HEK293 (cell line): ENCODE measurements at regions not wholly inside any gene's neighbourhood (a gene's known extent, or its start where the extent isn't known, plus 50 kb on each side); places are given as distances from the start of the nearest gene placed in this dataset.

Experiments
- ZNF362 ChIP-seq: fragments of 450-650 bp; formaldehyde crosslinking; IDR thresholded peaks from 2 replicates; pipeline ENCODE4 v1.5.1; 2016; ENCODE audit warnings: missing biosample characterization, missing genetic modification characterization
- TF ChIP-seq, protein P1 (sequence below): fragments of 450-650 bp; formaldehyde crosslinking; IDR thresholded peaks from 2 replicates; pipeline ENCODE4 v1.5.1; 2016; ENCODE audit warnings: missing biosample characterization, missing genetic modification characterization, borderline replicate concordance

DNA sequence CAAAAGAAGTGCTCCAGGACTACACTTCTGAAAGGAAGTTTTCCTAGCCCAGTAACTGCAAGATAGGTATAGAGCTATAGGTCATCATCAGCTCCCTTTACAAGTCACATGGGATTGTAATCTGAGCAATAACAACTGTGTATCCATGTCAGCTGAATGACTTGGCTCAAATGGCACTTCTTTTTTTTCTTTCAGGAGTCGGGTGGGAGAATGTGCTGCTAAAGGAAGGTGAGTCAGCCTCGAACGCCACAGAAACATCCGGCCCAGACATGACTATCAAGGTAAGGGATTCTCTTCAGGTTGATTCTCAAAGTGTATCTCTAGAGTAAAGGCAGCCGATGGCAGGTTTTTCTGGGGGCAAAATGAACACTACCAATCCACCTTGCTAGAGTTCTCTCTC is 192.2 kb downstream of the C9orf152 start:
- peak; percentile 43; the same call in 1 of the 2 replicates for TF ChIP-seq ZNF362
- TF ChIP-seq, protein P1, sequence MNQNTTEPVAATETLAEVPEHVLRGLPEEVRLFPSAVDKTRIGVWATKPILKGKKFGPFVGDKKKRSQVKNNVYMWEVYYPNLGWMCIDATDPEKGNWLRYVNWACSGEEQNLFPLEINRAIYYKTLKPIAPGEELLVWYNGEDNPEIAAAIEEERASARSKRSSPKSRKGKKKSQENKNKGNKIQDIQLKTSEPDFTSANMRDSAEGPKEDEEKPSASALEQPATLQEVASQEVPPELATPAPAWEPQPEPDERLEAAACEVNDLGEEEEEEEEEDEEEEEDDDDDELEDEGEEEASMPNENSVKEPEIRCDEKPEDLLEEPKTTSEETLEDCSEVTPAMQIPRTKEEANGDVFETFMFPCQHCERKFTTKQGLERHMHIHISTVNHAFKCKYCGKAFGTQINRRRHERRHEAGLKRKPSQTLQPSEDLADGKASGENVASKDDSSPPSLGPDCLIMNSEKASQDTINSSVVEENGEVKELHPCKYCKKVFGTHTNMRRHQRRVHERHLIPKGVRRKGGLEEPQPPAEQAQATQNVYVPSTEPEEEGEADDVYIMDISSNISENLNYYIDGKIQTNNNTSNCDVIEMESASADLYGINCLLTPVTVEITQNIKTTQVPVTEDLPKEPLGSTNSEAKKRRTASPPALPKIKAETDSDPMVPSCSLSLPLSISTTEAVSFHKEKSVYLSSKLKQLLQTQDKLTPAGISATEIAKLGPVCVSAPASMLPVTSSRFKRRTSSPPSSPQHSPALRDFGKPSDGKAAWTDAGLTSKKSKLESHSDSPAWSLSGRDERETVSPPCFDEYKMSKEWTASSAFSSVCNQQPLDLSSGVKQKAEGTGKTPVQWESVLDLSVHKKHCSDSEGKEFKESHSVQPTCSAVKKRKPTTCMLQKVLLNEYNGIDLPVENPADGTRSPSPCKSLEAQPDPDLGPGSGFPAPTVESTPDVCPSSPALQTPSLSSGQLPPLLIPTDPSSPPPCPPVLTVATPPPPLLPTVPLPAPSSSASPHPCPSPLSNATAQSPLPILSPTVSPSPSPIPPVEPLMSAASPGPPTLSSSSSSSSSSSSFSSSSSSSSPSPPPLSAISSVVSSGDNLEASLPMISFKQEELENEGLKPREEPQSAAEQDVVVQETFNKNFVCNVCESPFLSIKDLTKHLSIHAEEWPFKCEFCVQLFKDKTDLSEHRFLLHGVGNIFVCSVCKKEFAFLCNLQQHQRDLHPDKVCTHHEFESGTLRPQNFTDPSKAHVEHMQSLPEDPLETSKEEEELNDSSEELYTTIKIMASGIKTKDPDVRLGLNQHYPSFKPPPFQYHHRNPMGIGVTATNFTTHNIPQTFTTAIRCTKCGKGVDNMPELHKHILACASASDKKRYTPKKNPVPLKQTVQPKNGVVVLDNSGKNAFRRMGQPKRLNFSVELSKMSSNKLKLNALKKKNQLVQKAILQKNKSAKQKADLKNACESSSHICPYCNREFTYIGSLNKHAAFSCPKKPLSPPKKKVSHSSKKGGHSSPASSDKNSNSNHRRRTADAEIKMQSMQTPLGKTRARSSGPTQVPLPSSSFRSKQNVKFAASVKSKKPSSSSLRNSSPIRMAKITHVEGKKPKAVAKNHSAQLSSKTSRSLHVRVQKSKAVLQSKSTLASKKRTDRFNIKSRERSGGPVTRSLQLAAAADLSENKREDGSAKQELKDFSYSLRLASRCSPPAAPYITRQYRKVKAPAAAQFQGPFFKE (tag by site-specific recombination) = no peak
